Amniotic epithelial cell (primary cell): ENCODE measurements at regions not wholly inside any gene's neighbourhood (a gene's known extent, or its start where the extent isn't known, plus 50 kb on each side); places are given as distances from the start of the nearest gene placed in this dataset.

Experiments used
- DNase-seq: peaks from one replicate; pipeline ENCODE4 v3.0.0-alpha.2; 2010; ENCODE audit warnings: low read depth

- no peak for DNase-seq
Observed at GRCh38 chr19:28883241-28883693, 329.7 kb downstream of the UQCRFS1 start.

GRCh38 chr19:28882818-28883217 lies 330.1 kb downstream of the UQCRFS1 start:
- DNase-seq, result no peak

- DNase-seq, result no peak
Observed at GRCh38 chr19:28881616-28882015, 331.3 kb downstream of the UQCRFS1 start.

GRCh38 chr19:28880735-28881401 lies 332.1 kb downstream of the UQCRFS1 start:
- DNase-seq, result no peak

- DNase-seq, result peak; percentile 28
Observed at GRCh38 chr19:28878862-28879566, 333.9 kb downstream of the UQCRFS1 start.

GRCh38 chr19:28876609-28877123 lies 336.3 kb downstream of the UQCRFS1 start:
- DNase-seq, result no peak

GRCh38 chr19:28874742-28875141 lies 338.2 kb downstream of the UQCRFS1 start:
- no peak for DNase-seq

- DNase-seq, result no peak
Observed at GRCh38 chr19:28873301-28873700, 339.6 kb downstream of the UQCRFS1 start.

GRCh38 chr19:28871099-28871725 lies 341.7 kb downstream of the UQCRFS1 start:
- DNase-seq, result no peak

GRCh38 chr19:28869459-28869858 lies 343.5 kb downstream of the UQCRFS1 start:
- no peak for DNase-seq

GRCh38 chr19:28868836-28869235 lies 344.1 kb downstream of the UQCRFS1 start:
- DNase-seq, result no peak

GRCh38 chr19:28867978-28868377 lies 345.0 kb downstream of the UQCRFS1 start:
- no peak for DNase-seq

- DNase-seq, result no peak
Observed at GRCh38 chr19:28864577-28865042, 348.3 kb downstream of the UQCRFS1 start.

GRCh38 chr19:28864024-28864503 lies 348.9 kb downstream of the UQCRFS1 start:
- no peak for DNase-seq

GRCh38 chr19:28862238-28862637 lies 350.7 kb downstream of the UQCRFS1 start:
- DNase-seq, result no peak

GRCh38 chr19:28859811-28860210 lies 353.1 kb downstream of the UQCRFS1 start:
- DNase-seq, result no peak

- no peak for DNase-seq
Observed at GRCh38 chr19:28858933-28859332, 354.0 kb downstream of the UQCRFS1 start.

- no peak for DNase-seq
Observed at GRCh38 chr19:28857967-28858366, 355.0 kb downstream of the UQCRFS1 start.

GRCh38 chr19:28855216-28855615 lies 357.7 kb downstream of the UQCRFS1 start:
- no peak for DNase-seq

- peak; percentile 0 for DNase-seq
Observed at GRCh38 chr19:28847468-28847867, 365.5 kb downstream of the UQCRFS1 start.

- DNase-seq, result no peak
Observed at GRCh38 chr19:28846094-28846812, 366.7 kb downstream of the UQCRFS1 start.
